ENCODE measurements at regions not wholly inside any gene's neighbourhood (a gene's known extent, or its start where the extent isn't known, plus 50 kb on each side); places are given as distances from the start of the nearest gene placed in this dataset.

- Histone ChIP-seq H3K9ac (ENCODE audit: low read depth, low read length) (no peak overlapping the region), H3K27me3 (ENCODE audit: control insufficient read depth, insufficient read depth, low read length) (no peaks in the 10 kb centered on the region), H3K9me3 (replicated peaks; ENCODE audit: low read length) (no peaks in the 10 kb centered on the region), H3K4me2 (ENCODE audit: low read length) (no peak overlapping the region), H3K36me3 (ENCODE audit: insufficient read depth, low read length) (no peaks in the 10 kb centered on the region), H3K4me3 (ENCODE audit: low read length) (no peak overlapping the region), H3K4me1 (ENCODE audit: control insufficient read depth, insufficient read depth, low read length) (peaks cover 23% of the 10 kb centered on the region)
Measured at GRCh38 chr14:51431741-51432140, 191.7 kb downstream of the TMX1 start.

DNA sequence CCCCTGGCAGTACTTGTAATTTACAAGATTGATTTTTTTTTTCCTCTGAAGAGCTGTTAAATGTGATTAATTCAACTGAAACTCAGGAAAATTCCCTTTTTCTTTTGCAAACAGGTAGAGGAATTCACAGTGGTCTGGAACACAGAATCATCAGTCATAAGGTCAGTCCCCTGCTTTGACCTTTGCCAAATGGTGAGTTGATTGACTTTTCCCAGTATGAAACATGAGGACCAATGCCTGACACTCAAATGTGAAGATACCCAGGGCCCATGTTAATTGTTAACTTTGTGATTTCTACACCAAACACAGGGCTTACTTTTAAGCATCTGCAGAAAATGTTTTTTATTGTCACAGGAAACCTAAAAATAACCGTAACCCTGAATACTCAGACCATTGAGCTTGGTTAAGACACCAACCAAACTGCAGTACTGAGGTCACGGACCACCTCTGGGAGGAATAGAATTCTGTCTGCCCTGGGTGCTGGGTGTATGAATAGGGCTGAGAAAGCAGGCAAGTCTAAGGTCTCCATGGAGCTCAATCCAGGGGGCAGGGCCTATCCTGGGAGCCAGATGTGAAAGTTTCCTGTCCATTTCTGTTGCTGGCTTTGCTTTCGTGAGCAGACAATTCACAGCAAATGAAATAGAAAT is 192.4 kb downstream of the TMX1 start:
- Histone ChIP-seq H3K4me3 (ENCODE audit: low read length) (no peak overlapping the region), H3K27me3 (ENCODE audit: control insufficient read depth, insufficient read depth, low read length) (no peaks in the 10 kb centered on the region), H3K9me3 (replicated peaks; ENCODE audit: low read length) (no peaks in the 10 kb centered on the region), H3K9ac (ENCODE audit: low read depth, low read length) (no peak overlapping the region), H3K4me1 (ENCODE audit: control insufficient read depth, insufficient read depth, low read length) (peaks cover 23% of the 10 kb centered on the region), H3K4me2 (ENCODE audit: low read length) (no peak overlapping the region), H3K36me3 (ENCODE audit: insufficient read depth, low read length) (no peaks in the 10 kb centered on the region)

DNA sequence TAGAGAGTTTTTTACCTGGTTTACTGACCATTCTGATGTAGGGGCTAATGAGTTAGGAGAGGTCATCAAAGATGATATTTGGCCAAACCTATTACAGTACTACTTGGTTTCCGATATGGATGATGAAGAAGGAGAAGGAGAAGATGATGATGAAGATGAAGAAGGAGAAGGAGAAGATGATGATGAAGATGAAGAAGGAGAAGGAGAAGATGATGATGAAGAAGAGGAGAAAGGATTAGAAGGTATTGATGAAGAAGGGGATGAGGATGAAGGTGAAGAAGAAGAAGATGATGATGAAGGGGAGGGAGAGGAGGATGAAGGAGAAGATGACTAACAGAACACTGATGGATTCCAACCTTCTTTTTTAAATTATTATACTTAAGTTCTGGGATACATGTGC is 196.6 kb downstream of the TMX1 start:
- Histone ChIP-seq H3K9ac (ENCODE audit: low read depth, low read length) (no peak overlapping the region), H3K9me3 (replicated peaks; ENCODE audit: low read length) (no peaks in the 10 kb centered on the region), H3K4me2 (ENCODE audit: low read length) (no peak overlapping the region), H3K4me3 (ENCODE audit: low read length) (no peak overlapping the region), H3K36me3 (ENCODE audit: insufficient read depth, low read length) (no peaks in the 10 kb centered on the region), H3K4me1 (ENCODE audit: control insufficient read depth, insufficient read depth, low read length) (peaks cover 16% of the 10 kb centered on the region), H3K27me3 (ENCODE audit: control insufficient read depth, insufficient read depth, low read length) (no peaks in the 10 kb centered on the region)

DNA sequence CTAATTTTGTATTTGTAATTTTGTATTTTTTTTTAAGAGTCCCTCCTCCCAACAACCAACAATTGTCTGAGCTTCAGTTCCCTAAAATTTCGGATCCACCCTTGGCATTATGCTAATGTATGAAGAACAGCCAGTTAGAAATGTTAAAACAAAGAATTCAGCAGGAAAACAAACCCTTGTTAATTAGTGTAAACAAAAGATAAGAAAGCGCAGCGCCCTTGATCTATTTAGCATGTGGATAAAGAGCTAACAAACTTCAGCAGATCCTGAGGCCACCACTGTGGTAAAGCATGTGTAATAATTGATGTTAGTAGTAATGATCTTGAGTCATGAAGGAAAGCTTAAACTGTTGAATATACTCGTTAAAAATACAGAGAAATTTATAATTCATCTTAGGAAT is 199.8 kb downstream of the TMX1 start:
- H3K9ac ChIP-seq (ENCODE audit: low read depth, low read length): no peak overlapping the region
- H3K9me3 ChIP-seq (replicated peaks; ENCODE audit: low read length): no peaks in the 10 kb centered on the region
- H3K4me3 ChIP-seq (ENCODE audit: low read length): no peak overlapping the region
- H3K4me1 ChIP-seq (ENCODE audit: control insufficient read depth, insufficient read depth, low read length): peaks cover 44% of the 10 kb centered on the region
- H3K36me3 ChIP-seq (ENCODE audit: insufficient read depth, low read length): no peaks in the 10 kb centered on the region
- H3K4me2 ChIP-seq (ENCODE audit: low read length): no peak overlapping the region
- H3K27me3 ChIP-seq (ENCODE audit: control insufficient read depth, insufficient read depth, low read length): no peaks in the 10 kb centered on the region

DNA sequence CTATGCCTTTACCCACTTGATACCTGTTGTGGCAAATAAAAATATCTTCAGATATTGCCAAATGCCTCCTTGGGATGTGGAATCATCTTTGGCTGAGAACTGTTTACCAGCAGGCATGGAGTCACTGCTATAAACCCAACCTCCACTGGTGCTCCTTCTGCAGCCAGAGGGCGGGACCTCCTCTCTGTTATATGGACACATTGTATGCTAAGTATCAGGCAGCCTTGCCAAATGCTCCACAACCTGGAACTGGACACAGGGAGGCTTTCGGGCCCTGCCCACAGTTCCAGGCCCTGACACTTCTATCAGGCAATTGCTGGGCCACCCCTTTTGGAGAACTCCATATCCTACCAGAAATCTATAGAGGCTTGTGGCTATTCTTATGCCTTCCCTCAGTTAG is 201.0 kb downstream of the TMX1 start:
- H3K9me3 ChIP-seq (replicated peaks; ENCODE audit: low read length): no peaks in the 10 kb centered on the region
- H3K9ac ChIP-seq (ENCODE audit: low read depth, low read length): no peak overlapping the region
- H3K4me2 ChIP-seq (ENCODE audit: low read length): no peak overlapping the region
- no peaks in the 10 kb centered on the region for H3K27me3 ChIP-seq (ENCODE audit: control insufficient read depth, insufficient read depth, low read length)
- H3K4me3 ChIP-seq (ENCODE audit: low read length): no peak overlapping the region
- peaks cover 44% of the 10 kb centered on the region for H3K4me1 ChIP-seq (ENCODE audit: control insufficient read depth, insufficient read depth, low read length)
- no peaks in the 10 kb centered on the region for H3K36me3 ChIP-seq (ENCODE audit: insufficient read depth, low read length)

DNA sequence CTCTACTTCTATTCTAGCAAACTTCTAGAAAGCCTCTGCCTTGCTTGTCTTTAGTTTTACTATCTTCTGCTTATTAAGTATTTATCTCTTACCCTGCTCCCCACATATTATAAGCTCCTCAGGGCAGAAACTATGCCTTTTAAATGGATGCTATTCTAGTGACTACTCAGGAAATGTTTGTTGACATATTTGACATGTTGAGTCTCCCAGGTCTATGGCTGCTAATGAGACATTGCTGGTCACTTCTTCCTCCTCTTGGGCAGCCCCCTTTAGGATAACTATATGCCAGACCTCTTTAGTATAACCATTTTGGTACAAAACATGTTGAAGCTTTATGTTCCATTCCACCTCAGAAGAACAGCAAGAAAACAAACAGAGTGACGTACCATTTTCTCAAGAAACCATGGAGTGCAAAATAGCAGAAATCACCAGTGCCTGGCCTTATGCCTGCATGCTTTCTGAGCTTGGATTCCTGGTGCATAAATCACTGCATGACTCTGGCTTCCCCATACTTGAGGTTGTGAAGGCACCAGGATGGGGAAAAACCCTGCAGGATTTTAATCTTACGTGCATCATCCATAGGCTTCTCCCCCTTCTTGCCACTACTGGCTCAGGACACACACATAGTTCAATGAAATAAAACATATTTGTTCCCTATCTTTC is 202.6 kb downstream of the TMX1 start:
- H3K27me3 ChIP-seq (ENCODE audit: control insufficient read depth, insufficient read depth, low read length): no peaks in the 10 kb centered on the region
- H3K4me1 ChIP-seq (ENCODE audit: control insufficient read depth, insufficient read depth, low read length): peaks cover 44% of the 10 kb centered on the region
- H3K9me3 ChIP-seq (replicated peaks; ENCODE audit: low read length): no peaks in the 10 kb centered on the region
- peak overlapping the region; percentile 49 for H3K4me3 ChIP-seq (ENCODE audit: low read length)
- H3K4me2 ChIP-seq (ENCODE audit: low read length): peak overlapping the region; percentile 66
- peak overlapping the region; percentile 74 for H3K9ac ChIP-seq (ENCODE audit: low read depth, low read length)
- no peaks in the 10 kb centered on the region for H3K36me3 ChIP-seq (ENCODE audit: insufficient read depth, low read length)

DNA sequence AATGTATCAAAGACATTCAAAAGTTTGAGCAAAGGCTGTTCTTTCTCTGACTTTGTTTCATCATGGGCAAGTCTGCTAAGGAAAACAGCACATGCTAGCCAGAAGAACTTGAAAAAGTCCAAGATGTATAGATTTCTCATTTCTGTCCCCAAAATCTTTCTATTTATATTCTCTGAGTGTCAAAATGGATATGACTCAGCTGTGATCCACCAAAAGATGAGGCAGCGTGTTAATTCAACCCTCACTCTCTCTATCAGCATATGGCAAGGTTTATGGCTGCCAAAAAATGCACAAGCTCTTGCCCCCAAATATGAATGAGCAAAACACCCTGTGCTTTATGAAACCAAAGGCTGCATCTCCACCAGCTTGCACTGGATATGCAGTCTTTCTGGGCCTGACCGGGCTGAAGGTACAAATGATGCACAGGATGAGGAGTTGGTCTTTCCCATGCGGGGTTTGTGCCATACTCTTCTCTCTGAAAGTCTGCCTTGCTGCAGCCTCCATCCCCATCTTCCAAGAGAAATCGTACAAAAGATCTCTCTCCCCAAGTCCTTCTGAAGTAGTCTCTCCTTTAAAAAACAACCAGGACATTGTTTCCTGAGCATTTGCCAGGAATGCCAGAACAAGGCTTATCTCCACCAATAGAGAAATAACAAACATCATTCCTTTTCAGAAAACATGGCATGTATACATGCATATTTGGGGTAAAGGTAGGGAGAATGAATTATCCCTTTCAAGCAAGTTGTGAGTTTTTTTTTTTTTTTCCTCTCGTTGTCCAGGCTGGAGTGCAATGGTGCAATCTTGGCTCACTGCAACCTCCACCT is 203.4 kb downstream of the TMX1 start:
- H3K36me3 ChIP-seq (ENCODE audit: insufficient read depth, low read length): no peaks in the 10 kb centered on the region
- peak overlapping the region; percentile 35 for H3K4me3 ChIP-seq (ENCODE audit: low read length)

DNA sequence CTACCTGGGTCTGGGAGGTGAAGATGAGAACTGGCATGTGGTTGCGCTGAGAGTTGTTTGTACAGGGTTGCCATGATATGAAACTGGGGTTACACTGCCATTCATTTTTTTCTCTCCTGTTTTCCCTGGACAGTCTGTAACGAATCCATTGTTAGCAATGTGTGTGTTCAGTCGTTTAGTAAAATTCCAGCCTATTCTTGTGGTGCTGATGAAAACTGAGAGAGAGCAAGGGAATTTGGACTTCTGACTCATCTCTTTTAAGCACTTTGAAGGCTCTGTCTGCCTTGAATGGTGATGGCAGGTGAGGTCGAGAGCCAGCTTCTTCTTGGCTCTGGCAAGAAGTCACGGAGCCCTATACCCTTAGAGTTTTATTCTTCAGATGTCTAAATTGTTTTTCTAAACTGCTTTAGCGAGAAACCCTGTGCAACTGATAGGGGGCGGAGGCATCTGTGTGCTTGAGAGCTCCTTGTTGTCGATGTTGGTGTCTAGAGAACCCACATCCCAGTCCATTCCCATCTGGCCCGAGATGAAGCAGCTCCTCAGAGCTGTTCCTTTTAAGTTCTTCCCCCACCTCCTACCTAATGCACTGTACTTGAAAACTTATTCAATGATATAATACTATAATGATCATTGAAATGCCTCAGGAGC is 204.4 kb downstream of the TMX1 start:
- Histone ChIP-seq H3K36me3 (ENCODE audit: insufficient read depth, low read length) (no peaks in the 10 kb centered on the region), H3K4me1 (ENCODE audit: control insufficient read depth, insufficient read depth, low read length) (peaks cover 56% of the 10 kb centered on the region), H3K27me3 (ENCODE audit: control insufficient read depth, insufficient read depth, low read length) (no peaks in the 10 kb centered on the region), H3K9ac (ENCODE audit: low read depth, low read length) (peak overlapping the region; percentile 33), H3K4me3 (ENCODE audit: low read length) (no peak overlapping the region), H3K9me3 (replicated peaks; ENCODE audit: low read length) (no peaks in the 10 kb centered on the region), H3K4me2 (ENCODE audit: low read length) (no peak overlapping the region)

More for the DNA sequence above, 203.4 kb downstream of the TMX1 start:
- Histone ChIP-seq H3K4me2 (ENCODE audit: low read length) (peak overlapping the region; percentile 42), H3K27me3 (ENCODE audit: control insufficient read depth, insufficient read depth, low read length) (no peaks in the 10 kb centered on the region), H3K9ac (ENCODE audit: low read depth, low read length) (peak overlapping the region; percentile 74), H3K9me3 (replicated peaks; ENCODE audit: low read length) (no peaks in the 10 kb centered on the region), H3K4me1 (ENCODE audit: control insufficient read depth, insufficient read depth, low read length) (peaks cover 47% of the 10 kb centered on the region)

DNA sequence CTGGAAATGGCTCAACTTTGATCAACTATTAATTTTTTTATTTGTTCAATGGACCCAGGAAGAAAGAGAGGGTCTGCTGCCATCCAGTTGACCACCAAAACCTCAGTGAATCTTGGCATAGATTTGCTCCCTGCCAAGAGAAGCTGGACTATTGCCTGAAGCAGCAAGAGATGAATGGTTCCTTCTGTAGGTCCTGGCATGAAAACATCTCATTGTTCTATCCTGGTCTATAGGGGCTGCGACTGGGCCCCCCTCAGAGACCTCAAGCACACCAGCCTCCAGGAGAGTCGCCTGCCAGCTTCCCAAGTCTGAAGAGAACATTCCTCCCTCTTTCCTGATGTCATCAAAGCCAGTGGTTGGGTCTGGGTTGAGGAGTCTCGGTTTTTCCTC is 204.9 kb downstream of the TMX1 start:
- Histone ChIP-seq H3K36me3 (ENCODE audit: insufficient read depth, low read length) (no peaks in the 10 kb centered on the region), H3K9ac (ENCODE audit: low read depth, low read length) (no peak overlapping the region)

DNA sequence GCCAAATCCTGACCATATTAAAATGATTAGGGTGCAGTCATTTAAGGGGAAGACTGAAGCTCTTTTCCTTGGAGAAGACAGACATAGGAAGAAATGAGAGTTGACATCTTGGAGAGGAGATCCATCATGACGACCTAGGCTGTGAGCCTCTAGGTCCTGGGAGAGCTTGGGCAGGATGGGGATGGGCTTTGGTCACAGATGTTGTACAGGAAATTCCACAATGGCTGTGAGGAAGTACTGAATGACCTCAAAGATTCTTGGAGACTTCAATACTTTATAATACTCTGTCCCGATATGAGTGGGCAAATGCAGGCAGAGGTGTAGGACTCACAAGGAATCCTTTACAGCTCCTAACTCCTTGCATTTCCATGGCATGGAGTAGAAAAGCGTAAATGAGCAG is 204.9 kb upstream of the FRMD6 start:
- no peaks in the 10 kb centered on the region for H3K9me3 ChIP-seq (replicated peaks; ENCODE audit: low read length)
- peaks cover 41% of the 10 kb centered on the region for H3K4me1 ChIP-seq (ENCODE audit: control insufficient read depth, insufficient read depth, low read length)
- no peaks in the 10 kb centered on the region for H3K36me3 ChIP-seq (ENCODE audit: insufficient read depth, low read length)
- no peak overlapping the region for H3K9ac ChIP-seq (ENCODE audit: low read depth, low read length)
- H3K4me3 ChIP-seq (ENCODE audit: low read length): no peak overlapping the region
- no peak overlapping the region for H3K4me2 ChIP-seq (ENCODE audit: low read length)
- no peaks in the 10 kb centered on the region for H3K27me3 ChIP-seq (ENCODE audit: control insufficient read depth, insufficient read depth, low read length)

More for the DNA sequence above, 204.9 kb downstream of the TMX1 start:
- no peaks in the 10 kb centered on the region for H3K9me3 ChIP-seq (replicated peaks; ENCODE audit: low read length)
- no peaks in the 10 kb centered on the region for H3K27me3 ChIP-seq (ENCODE audit: control insufficient read depth, insufficient read depth, low read length)
- H3K4me3 ChIP-seq (ENCODE audit: low read length): no peak overlapping the region
- H3K4me1 ChIP-seq (ENCODE audit: control insufficient read depth, insufficient read depth, low read length): peaks cover 56% of the 10 kb centered on the region
- no peak overlapping the region for H3K4me2 ChIP-seq (ENCODE audit: low read length)

DNA sequence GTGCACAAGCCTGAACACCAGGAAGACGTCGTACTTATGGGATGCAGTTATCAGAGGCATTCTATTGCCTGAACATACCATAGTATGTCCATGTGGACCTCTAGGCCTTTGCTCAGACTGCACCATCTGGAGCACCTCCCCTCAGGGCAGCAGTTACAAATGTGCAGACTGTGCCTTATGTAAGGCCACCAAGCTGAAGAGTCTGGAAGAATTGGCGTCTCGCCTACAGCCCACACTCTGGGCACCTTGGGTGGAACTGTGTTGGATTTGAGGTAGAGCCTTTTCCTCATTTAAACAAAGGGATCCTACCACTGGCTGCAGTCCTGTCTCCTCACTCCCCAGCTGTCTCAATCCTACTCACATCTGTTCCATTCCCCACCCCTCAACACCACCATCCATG is 204.3 kb upstream of the FRMD6 start:
- Histone ChIP-seq H3K36me3 (ENCODE audit: insufficient read depth, low read length) (no peaks in the 10 kb centered on the region), H3K9ac (ENCODE audit: low read depth, low read length) (no peak overlapping the region), H3K4me3 (ENCODE audit: low read length) (no peak overlapping the region), H3K9me3 (replicated peaks; ENCODE audit: low read length) (no peaks in the 10 kb centered on the region), H3K4me2 (ENCODE audit: low read length) (no peak overlapping the region), H3K4me1 (ENCODE audit: control insufficient read depth, insufficient read depth, low read length) (peaks cover 35% of the 10 kb centered on the region), H3K27me3 (ENCODE audit: control insufficient read depth, insufficient read depth, low read length) (no peaks in the 10 kb centered on the region)
